ENCODE measurements at regions not wholly inside any gene's neighbourhood (a gene's known extent, or its start where the extent isn't known, plus 50 kb on each side); places are given as distances from the start of the nearest gene placed in this dataset.

- no peak for TF ChIP-seq MAX (IDR thresholded peaks at IDR 0.05; ENCODE audit: low read depth)
- TF ChIP-seq GABPA (IDR thresholded peaks at IDR 0.05; ENCODE audit: low read depth): no peak
- TF ChIP-seq ELF1 (IDR thresholded peaks at IDR 0.05): no peak
Measured at GRCh38 chr3:166118049-166118448, 280.8 kb upstream of the BCHE start (continued).

- no peak overlapping the region for H3K4me3 ChIP-seq (ENCODE audit: low read depth in 2 of 2, low read length in 1 of 2)
- H4K20me1 ChIP-seq (ENCODE audit: insufficient read depth): no peaks in the 10 kb centered on the region
- H3K36me3 ChIP-seq (replicated peaks in 1 of 2; ENCODE audit: control insufficient read depth in 1 of 2, insufficient read depth in 2 of 2, low read length in 1 of 2): no peaks in the 10 kb centered on the region
- TF ChIP-seq NFIC (IDR thresholded peaks at IDR 0.05; ENCODE audit: borderline replicate concordance) (no peak), EP300 (IDR thresholded peaks at IDR 0.05; ENCODE audit: borderline replicate concordance in 1 of 2, low read depth in 1 of 2, low read length in 1 of 2) (no peak), ZBTB33 (IDR thresholded peaks at IDR 0.05; ENCODE audit: borderline replicate concordance, low read depth) (no peak), MXI1 (IDR thresholded peaks at IDR 0.05; ENCODE audit: low read depth, low read length) (no peak), CTCF (IDR thresholded peaks at IDR 0.05) (no peak), USF1 (IDR thresholded peaks at IDR 0.05; ENCODE audit: borderline replicate concordance, low read depth) (no peak), USF2 (IDR thresholded peaks at IDR 0.05; ENCODE audit: borderline replicate concordance, low read depth, low read length) (no peak), RAD21 (IDR thresholded peaks at IDR 0.05; ENCODE audit: low read length) (no peak), CHD2 (IDR thresholded peaks at IDR 0.05; ENCODE audit: low read length, partially characterized antibody) (no peak), GATA2 (CRISPR knock-in tag; IDR thresholded peaks at IDR 0.05) (no peak), RCOR1 (IDR thresholded peaks at IDR 0.05; ENCODE audit: low read length) (no peak), IRF3 (IDR thresholded peaks at IDR 0.05; ENCODE audit: low read depth, low read length) (no peak)
- no peak for DNase-seq
- no peaks in the 10 kb centered on the region for H3F3A ChIP-seq (replicated peaks; ENCODE audit: insufficient read depth)
- H3K9me3 ChIP-seq: no peaks in the 10 kb centered on the region
- ChIA-PET CTCF (no interaction called here), POLR2A (no interaction called here)
- H3K79me2 ChIP-seq (ENCODE audit: insufficient read depth): no peaks in the 10 kb centered on the region
- no peak overlapping the region for H3K27ac ChIP-seq (ENCODE audit: low read depth in 2 of 2, low read length in 1 of 2)
- H3K9me2 ChIP-seq: no peaks in the 10 kb centered on the region; the same call in 1 of the 2 replicates
- no peaks in the 10 kb centered on the region for H3K27me3 ChIP-seq (ENCODE audit: insufficient read depth)
- H2AFZ ChIP-seq (ENCODE audit: low read depth): no peak overlapping the region
- no peaks in the 10 kb centered on the region for H3K4me1 ChIP-seq (ENCODE audit: control insufficient read depth in 1 of 2, insufficient read depth in 2 of 2, low read depth in 1 of 2, low read length in 1 of 2)
- no peak overlapping the region for H3K4me2 ChIP-seq
- H3K9ac ChIP-seq: no peak overlapping the region
Measured at GRCh38 chr3:166114448-166114847, 277.2 kb upstream of the BCHE start.
